OCI-LY3 (cell line): ENCODE measurements at regions not wholly inside any gene's neighbourhood (a gene's known extent, or its start where the extent isn't known, plus 50 kb on each side); places are given as distances from the start of the nearest gene placed in this dataset.

ENCODE experiments used
- H2AFZ ChIP-seq: fragments of 200-600, 300-600 bp; shearing (Covaris generic); 2 replicates; pipeline ENCODE4 v1.6.0; 2014; ENCODE audit warnings: antibody characterized with exemption, low read depth, low read length
- H3K27ac ChIP-seq: fragments of 200-600, 300-600 bp; sonication (generic); 2 replicates; pipeline ENCODE4 v1.5.1; 2014; ENCODE audit warnings: mild to moderate bottlenecking, low read length, moderate library complexity, mixed read lengths
- H3K27me3 ChIP-seq: fragments of 200-600, 300-600 bp; sonication (generic); 2 replicates; pipeline ENCODE4 v1.6.1; 2014; ENCODE audit warnings: low read depth, low read length, mixed read lengths
- H3K36me3 ChIP-seq: fragments of 200-600, 300-600 bp; sonication (generic); replicated peaks from 2 replicates; pipeline ENCODE3; 2014; ENCODE audit warnings: low read depth, low read length, mixed read lengths
- H3K4me1 ChIP-seq: fragments of 300-600, 200-600 bp; sonication (generic); 2 replicates; pipeline ENCODE4 v1.6.1; 2014; ENCODE audit warnings: low read length, mixed read lengths
- H3K4me2 ChIP-seq: fragments of 200-600, 300-600 bp; sonication (generic); 2 replicates; pipeline ENCODE4 v1.6.1; 2014; ENCODE audit warnings: low read length, mixed read lengths
- H3K4me3 ChIP-seq: fragments of 300-600, 200-600 bp; sonication (generic); 2 replicates; pipeline ENCODE4 v1.5.1; 2014; ENCODE audit warnings: antibody characterized with exemption, mild to moderate bottlenecking, low read length, moderate library complexity
- H3K79me2 ChIP-seq: fragments of 300-600, 200-600 bp; shearing (Covaris generic); 2 replicates; pipeline ENCODE4 v1.6.1; 2014; ENCODE audit warnings: mild to moderate bottlenecking, low read length, mixed read lengths
- H3K9ac ChIP-seq: fragments of 300-600, 200-600 bp; shearing (Covaris generic); 2 replicates; pipeline ENCODE4 v1.6.0; 2014; ENCODE audit warnings: mild to moderate bottlenecking, low read length, moderate library complexity
- H3K9me3 ChIP-seq: fragments of 200-600, 300-600 bp; shearing (Covaris generic); 2 replicates; pipeline ENCODE4 v1.6.1; 2014; ENCODE audit warnings: low read length, mixed read lengths; ENCODE audit not compliant: insufficient read depth
- H4K20me1 ChIP-seq: fragments of 200-600, 300-600 bp; sonication (generic); 2 replicates; pipeline ENCODE4 v1.6.1; 2016; ENCODE audit warnings: low read length, mixed read lengths; ENCODE audit not compliant: insufficient read depth
- EZH2phosphoT487 ChIP-seq: fragments of 200-600 bp; shearing (Covaris generic); IDR thresholded peaks from 2 replicates; pipeline ENCODE4 v1.6.1; 2018; ENCODE audit warnings: antibody characterized with exemption, mixed run types, low read depth
- TF ChIP-seq, protein P1 (sequence below): fragments of 200-600, 300-600 bp; sonication (generic); IDR thresholded peaks from 2 replicates; pipeline ENCODE4 v1.5.1; 2014; ENCODE audit warnings: antibody characterized with exemption, low read length, low read depth

- TF ChIP-seq EZH2phosphoT487: no peak
- TF ChIP-seq, protein P1, sequence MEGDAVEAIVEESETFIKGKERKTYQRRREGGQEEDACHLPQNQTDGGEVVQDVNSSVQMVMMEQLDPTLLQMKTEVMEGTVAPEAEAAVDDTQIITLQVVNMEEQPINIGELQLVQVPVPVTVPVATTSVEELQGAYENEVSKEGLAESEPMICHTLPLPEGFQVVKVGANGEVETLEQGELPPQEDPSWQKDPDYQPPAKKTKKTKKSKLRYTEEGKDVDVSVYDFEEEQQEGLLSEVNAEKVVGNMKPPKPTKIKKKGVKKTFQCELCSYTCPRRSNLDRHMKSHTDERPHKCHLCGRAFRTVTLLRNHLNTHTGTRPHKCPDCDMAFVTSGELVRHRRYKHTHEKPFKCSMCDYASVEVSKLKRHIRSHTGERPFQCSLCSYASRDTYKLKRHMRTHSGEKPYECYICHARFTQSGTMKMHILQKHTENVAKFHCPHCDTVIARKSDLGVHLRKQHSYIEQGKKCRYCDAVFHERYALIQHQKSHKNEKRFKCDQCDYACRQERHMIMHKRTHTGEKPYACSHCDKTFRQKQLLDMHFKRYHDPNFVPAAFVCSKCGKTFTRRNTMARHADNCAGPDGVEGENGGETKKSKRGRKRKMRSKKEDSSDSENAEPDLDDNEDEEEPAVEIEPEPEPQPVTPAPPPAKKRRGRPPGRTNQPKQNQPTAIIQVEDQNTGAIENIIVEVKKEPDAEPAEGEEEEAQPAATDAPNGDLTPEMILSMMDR: no peak
- H3K79me2 ChIP-seq: peaks cover 72% of the 10 kb centered on the region
- no peak overlapping the region for H2AFZ ChIP-seq
- H3K4me1 ChIP-seq: peaks cover 7% of the 10 kb centered on the region
- no peak overlapping the region for H3K4me2 ChIP-seq
- no peaks in the 10 kb centered on the region for H3K9me3 ChIP-seq
- no peak overlapping the region for H3K4me3 ChIP-seq
- H3K9ac ChIP-seq: no peak overlapping the region
- peaks cover 72% of the 10 kb centered on the region for H4K20me1 ChIP-seq
- peaks cover 10% of the 10 kb centered on the region for H3K36me3 ChIP-seq
- no peak overlapping the region for H3K27ac ChIP-seq
- H3K27me3 ChIP-seq: no peaks in the 10 kb centered on the region
Observed at GRCh38 chr22:25383892-25384291, 164.5 kb downstream of the CRYBB2 start.

- Histone ChIP-seq H3K36me3 (no peaks in the 10 kb centered on the region), H3K4me1 (peaks cover 20% of the 10 kb centered on the region), H2AFZ (no peak overlapping the region), H3K9ac (no peak overlapping the region), H3K4me3 (no peak overlapping the region), H3K27ac (no peak overlapping the region), H3K9me3 (no peaks in the 10 kb centered on the region), H3K4me2 (no peak overlapping the region), H3K27me3 (no peaks in the 10 kb centered on the region), H4K20me1 (peaks cover 90% of the 10 kb centered on the region), H3K79me2 (peaks cover 94% of the 10 kb centered on the region)
- TF ChIP-seq EZH2phosphoT487: no peak
- TF ChIP-seq, protein P1: no peak
Observed at GRCh38 chr22:25386538-25386884, 167.1 kb downstream of the CRYBB2 start.

DNA sequence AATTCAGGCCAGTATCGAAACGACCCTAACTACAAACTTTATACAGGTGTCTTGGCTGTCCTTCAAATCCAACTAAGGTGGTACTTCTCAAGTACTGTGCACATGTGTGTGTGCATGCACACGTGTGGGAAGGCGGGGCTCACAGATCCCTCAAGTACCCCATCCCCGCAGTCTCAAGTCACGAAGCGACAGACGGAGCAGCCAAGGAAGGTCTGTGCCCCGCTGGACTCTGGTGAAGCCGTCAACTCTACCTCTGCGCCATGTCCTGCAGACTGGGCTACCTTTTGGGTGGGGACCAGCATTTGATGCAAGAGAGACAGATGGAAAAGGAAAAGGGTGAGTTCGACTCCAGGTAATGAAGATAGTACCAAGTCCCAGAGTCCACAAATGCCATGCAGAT, 169.0 kb downstream of the CRYBB2 start:
- no peak overlapping the region for H3K9ac ChIP-seq
- H3K9me3 ChIP-seq: no peaks in the 10 kb centered on the region
- H3K27me3 ChIP-seq: no peaks in the 10 kb centered on the region
- peaks cover 20% of the 10 kb centered on the region for H3K4me1 ChIP-seq
- peaks cover 96% of the 10 kb centered on the region for H4K20me1 ChIP-seq
- H2AFZ ChIP-seq: no peak overlapping the region
- H3K4me2 ChIP-seq: no peak overlapping the region
- H3K36me3 ChIP-seq: no peaks in the 10 kb centered on the region
- peaks cover 96% of the 10 kb centered on the region for H3K79me2 ChIP-seq
- no peak overlapping the region for H3K4me3 ChIP-seq
- no peak overlapping the region for H3K27ac ChIP-seq
- no peak for TF ChIP-seq EZH2phosphoT487
- TF ChIP-seq, protein P1: no peak

GRCh38 chr22:25388866-25389540, 169.6 kb downstream of the CRYBB2 start:
- H2AFZ ChIP-seq: no peak overlapping the region
- peaks cover 96% of the 10 kb centered on the region for H3K79me2 ChIP-seq
- no peak overlapping the region for H3K4me2 ChIP-seq
- no peaks in the 10 kb centered on the region for H3K36me3 ChIP-seq
- H3K4me3 ChIP-seq: no peak overlapping the region
- H3K9ac ChIP-seq: no peak overlapping the region
- peaks cover 95% of the 10 kb centered on the region for H4K20me1 ChIP-seq
- H3K27me3 ChIP-seq: no peaks in the 10 kb centered on the region
- TF ChIP-seq, protein P1: no peak
- TF ChIP-seq EZH2phosphoT487: no peak
- no peaks in the 10 kb centered on the region for H3K9me3 ChIP-seq
- peaks cover 20% of the 10 kb centered on the region for H3K4me1 ChIP-seq
- H3K27ac ChIP-seq: no peak overlapping the region
